Endometrial microvascular endothelial cells (primary cell): ENCODE measurements at regions not wholly inside any gene's neighbourhood (a gene's known extent, or its start where the extent isn't known, plus 50 kb on each side); places are given as distances from the start of the nearest gene placed in this dataset.

ENCODE experiments used
- in situ Hi-C: cut with HindIII; loops from 2 replicates; pipeline ENCODE4 v1.10.0; 2017; ENCODE audit warnings: low sequenced_read_pairs, low pct_unique_long_range_greater_than_20kb; ENCODE audit errors: inconsistent ontology term

DNA sequence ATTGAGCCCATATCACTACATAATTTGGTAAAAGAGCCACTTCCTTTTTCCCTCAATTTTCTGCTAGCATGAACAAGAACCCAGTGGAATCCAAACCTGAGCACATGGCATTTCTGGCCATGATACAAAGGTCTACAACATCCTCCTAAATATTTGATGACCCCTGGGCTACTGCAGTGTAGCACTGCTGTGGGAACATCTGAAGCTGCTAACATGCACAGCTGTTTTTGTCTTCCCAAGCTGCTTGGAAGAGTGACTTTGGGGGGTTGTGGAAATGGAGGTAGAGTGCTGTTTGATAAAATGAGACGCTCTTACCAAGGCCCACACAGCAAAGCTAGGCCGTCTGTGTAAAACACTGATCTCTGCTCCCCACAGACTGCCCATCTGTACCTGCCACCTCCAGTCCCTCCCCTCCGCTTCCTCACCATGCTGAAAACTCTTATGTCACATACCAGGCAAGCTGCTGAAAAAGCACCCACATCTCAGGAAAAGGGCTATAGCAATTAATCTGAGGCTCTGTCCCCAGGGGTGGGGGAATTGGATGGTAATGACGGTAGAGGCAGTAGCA lies 197.2 kb upstream of the HNRNPA3 start:
- in situ Hi-C loops: no loop called here

DNA sequence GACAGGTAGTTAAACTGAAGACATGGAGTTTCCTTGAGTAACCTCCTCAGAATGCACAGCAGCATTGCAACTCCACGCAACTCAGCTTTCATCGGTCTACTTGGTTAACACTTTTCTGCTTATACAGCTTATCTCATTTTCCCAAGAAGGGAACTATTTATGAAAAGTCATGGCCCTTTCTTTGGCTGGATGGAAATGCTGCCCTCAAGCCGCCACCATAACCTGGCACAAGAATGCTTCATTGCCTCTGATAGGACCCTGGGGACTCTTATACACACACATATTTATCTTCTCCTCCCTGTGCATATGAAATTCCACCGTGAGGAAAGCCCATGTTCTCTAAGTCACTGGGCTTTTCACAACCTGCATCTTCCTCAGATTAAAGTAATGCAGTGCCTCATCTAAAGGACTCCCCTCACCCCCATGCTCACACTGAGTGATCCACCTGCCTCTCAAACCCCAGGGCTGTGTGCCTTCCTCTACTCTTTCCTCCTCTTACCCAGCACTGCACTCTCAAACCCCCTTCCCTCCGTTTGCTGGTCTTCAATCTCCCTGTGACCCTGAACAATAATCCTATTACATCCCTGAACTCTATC lies 192.0 kb upstream of the HNRNPA3 start:
- in situ Hi-C loops: no loop called here

DNA sequence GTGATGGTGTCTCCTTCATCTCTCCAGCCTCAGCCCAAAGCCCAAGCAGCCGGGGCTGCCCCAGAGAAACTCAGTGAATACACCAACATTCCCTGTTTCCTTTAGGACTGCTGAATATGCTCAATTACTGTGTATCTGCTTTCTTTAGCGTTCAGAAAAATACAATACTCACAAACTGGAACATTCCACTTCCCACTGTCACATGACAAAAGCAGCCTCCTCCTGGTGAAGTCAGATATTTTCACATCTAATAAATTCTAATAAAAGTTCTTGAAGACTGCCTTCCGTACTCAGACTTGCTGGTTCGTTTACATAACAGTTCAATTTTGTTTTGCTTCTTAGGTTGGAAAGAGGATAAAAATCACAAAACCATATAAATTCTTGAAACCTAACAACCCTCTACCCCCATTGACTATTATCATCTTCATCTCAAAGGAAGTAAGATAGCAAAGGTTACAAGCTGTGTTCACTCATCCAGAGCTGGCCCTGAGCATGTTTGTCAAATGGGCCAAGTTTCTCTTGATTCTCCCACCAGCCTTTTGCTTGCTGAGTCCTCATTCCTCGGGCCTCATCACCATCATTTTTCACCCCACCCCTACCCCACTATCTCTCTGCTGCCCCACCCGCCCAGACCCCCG lies 190.8 kb upstream of the HNRNPA3 start:
- in situ Hi-C loops: no loop called here

DNA sequence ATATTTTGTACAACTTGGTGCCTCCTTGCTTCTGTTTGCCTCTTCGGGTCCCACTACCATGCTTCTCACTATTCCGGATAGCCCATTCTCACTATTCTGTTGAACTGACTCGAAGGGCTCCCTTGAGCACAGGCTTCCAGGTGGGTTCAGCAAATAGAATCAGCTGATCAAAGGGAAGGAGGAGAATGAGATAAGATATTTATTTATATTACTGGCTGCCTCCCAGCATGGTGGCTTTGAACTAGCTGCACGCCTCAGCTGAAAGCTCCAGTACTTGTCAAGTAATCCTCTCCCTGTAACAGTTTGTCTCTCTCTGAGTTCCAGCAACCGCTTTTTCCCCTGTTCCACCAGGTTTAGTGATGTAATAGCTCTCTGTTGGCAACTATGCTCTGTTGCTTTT lies 187.8 kb upstream of the HNRNPA3 start:
- in situ Hi-C loops: no loop called here

DNA sequence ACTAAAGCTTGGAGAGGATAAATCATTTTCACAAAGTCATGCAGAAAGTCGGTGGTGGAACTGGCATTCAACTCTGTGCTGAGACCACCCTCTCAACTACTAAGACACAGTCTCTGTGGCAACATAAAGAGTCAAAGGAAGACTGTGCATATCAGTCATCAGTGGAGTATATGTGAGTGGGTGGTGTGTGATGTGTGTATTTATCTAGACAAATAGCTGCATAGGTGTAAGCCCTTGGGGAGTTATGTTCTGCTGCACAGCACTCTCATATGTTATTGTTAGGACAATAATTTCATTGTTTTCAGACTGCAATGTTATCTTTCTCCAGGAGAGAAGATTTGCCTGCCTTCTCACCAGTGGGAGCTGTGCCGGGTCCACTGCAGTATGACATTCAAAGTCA lies 186.3 kb upstream of the HNRNPA3 start:
- in situ Hi-C loops: no loop called here

DNA sequence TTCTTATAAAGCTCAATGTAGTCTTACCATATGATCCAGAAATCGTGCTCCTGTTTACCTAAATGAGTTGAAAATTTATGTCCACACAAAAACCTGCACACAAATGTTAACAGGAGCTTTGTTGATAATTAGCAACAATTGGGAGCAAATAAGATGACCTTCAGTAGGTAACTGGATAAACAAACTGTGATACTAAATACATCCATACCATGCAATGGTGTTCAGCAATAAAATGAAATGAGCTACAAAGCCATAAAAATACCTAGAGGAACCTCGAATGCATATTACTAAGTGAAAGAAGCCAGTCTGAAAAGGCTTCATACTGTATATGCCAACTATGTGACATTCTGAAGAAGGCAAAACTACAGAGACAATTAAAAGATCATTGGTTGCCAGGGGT lies 185.6 kb upstream of the HNRNPA3 start:
- in situ Hi-C loops: no loop called here

DNA sequence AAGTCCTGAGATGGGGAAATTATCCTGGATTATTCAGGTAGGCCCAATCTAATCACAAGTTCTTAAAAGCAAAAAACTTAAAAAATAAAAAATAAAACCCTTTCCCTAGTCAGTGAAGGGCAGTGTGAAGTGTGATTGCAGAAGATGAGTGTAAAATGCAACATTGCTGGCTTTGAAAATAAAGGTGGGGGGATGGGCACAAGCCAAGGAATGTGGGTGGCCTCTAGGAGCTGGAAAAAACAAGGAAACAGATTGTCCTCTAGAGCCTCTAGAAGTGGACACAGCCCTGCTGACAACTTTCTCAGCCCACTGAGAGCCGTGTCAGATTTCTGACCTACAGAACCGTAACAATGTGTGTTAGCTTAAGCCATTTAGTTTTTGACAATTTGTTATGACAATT lies 184.3 kb upstream of the HNRNPA3 start:
- in situ Hi-C loops: no loop called here

DNA sequence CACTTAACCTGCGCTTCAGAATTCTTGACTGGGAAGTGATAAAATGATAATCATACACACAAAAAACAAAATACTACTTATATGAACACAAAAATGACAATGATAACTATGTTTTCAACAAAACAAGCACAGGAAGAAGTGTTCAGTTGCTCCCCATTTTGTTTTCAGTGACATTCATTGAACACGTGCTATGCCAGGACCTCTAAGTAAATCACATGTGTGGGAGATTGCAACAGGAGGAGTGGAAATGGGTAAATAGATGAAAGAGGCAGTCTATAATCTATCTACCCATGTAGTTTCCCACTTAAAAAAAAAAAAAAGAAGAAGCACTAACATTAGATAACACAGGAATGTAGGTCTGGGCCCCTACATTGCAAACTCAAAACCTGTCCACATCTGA lies 183.5 kb upstream of the HNRNPA3 start:
- in situ Hi-C loops: no loop called here

DNA sequence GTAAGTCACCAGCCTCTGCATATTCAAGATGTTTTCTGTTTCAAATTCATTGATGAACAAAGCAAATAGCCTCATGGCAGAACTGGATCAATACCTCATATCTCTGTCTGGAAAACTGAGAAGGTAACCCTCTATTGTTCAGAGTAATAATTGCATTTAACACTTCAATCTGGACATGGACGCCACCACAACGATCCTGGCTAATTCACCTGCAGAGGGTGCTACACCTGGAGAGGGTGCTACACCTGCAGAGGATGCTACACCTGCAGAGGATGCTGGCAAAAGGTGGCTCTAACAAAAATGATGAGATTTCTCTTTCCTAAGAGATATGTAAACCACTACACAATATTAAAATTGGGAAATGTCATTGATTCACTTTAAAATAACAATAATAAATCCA lies 183.1 kb upstream of the HNRNPA3 start:
- in situ Hi-C loops: no loop called here

DNA sequence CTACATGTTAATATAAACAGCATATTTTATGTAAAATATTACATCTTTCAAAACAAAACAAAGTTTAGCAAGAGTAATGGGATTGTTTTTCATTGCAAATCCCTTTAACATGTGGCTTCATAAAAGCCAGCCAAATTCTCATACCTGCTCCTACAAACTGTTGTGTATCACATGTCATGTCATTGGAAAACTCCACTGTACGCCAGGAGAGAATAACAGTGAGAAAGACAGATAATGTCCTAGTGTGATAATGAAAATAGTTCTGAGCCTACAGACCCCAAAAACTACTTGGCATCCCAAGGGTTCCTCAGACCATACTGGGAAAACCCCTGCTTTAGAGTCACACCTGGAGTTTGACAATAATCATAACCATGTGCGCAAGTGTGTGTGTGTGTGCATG lies 182.7 kb upstream of the HNRNPA3 start:
- in situ Hi-C loops: no loop called here

DNA sequence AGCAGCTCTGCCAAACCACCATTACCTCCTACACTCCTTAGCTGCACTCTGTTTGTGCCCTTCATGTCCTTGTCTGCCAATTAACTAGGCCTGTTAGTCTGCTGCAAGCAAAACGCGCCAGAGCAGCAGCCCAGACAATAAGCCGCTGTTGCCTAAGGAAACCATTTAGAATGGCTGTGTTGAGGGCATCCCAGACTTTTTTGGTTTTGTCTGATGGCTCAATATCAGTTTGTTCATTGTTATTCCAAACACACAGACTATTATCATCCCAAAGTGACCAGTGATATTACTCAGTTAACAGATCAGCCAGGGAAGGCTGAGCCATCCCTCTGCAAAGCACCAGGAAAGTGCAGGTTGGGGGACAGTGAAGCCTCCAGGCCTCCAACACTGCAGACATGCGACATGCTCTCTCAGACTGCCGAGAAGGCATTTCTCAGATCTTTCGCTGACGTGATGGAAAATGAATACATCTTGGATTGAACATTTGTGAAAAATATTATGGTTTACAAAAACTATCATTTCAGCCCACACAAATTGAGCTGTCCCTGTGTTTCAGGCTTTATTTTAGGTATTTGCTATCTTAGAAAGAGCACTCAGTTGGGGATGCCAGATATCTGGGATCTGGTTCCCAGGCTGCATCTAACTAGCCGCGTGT lies 182.0 kb upstream of the HNRNPA3 start:
- in situ Hi-C loops: no loop called here

DNA sequence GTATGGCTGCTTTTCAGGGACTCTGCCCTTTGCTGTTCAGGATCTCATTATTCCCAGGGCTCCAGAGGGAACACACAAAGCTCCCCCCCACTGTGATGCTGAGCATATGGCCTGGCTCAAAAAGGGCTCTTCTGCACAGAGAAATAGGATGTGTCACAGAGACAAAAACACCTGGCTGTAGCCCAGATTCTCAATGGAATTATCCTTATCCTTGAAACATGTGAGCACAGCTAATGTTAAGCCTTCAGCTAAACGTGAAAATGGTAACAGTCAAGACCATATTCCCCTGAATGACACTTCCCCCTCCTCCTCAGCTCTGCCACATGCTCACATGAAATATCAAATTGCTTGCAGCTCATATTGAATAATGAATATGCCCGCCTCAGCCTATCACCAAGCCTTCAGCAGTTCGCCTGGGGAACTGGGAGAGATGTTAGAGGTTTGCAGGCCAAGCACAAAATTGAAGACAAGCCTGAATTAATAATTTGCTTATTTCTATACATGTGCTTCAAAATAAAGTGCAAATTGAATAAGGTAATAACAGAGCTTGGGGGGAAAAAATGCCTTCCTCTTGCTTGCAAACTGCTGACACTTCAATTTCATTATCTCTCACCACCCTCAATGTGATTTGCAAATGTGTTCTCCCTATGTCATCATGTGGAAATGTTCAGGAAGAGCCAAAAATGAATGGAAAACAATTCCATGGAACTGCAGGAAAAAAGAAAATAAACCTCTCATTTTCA lies 181.0 kb upstream of the HNRNPA3 start:
- in situ Hi-C loops: no loop called here

DNA sequence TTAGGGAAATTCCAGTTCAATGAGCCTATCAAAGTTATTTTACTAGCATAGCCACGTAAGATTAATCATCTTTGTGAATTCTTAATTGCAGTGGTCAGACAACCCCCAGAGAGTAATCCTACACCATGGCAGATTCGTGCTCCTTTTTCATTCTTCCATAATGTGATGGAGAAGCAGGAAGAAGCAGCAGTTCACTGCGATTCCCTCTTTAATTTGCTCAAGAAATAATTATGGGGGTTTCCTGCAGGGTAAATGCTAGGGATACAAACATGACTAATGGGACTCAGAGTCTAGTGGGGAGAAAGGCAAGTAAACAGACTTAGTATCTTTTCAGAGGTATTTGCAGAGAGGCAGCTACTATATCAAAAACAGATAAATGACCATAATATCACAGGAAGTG lies 175.8 kb upstream of the HNRNPA3 start:
- in situ Hi-C loops: no loop called here

DNA sequence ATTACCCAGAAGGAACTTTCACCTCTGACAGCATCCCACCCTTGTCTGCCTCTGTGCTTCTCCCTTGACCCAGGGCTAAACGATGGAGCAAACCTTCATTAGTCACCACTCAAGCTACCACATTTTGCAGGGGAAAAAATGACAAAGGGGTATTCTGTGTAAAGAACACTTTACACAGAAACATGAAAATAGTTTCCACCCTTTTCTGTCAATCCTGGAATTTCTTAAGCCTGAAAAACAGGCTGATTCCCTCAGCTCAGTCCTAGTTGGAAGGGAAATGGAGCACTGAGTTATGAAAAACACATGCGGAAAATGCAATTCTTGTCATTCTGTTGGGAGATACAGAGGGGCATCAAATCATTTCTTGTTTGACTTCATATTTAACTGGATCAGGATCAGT lies 175.0 kb upstream of the HNRNPA3 start:
- in situ Hi-C loops: no loop called here

DNA sequence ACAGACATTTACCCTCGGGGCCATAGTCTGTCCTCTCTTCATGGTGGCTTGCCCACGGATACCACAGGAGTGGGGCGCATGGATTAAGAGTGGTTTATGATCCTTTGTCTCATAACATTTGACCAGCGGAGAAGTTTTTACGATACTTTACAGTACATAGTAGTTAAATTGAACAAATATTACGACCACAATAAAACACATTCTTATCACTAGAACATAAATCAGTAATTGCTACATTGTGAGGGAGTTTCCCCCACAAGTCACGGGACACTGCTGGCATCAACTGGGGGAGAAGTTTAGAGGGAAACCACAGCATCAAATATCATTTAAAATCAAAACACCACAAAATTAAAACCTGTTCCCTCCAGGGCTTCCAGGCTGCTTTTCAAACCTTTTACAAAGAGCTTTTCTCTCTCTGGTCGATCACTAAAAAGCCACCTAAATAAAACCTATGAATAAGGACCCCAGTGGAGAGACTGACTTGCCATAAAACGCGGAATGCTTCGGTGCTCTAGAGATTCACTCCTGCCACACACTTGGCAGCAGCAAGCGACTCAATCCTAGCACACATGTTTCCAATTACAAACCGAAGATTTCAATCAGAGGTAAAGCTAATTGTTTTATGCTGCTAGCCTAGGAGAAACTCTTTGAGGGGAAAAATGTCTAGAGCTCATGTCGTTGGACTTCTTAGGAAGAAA lies 173.7 kb upstream of the HNRNPA3 start:
- in situ Hi-C loops: no loop called here

DNA sequence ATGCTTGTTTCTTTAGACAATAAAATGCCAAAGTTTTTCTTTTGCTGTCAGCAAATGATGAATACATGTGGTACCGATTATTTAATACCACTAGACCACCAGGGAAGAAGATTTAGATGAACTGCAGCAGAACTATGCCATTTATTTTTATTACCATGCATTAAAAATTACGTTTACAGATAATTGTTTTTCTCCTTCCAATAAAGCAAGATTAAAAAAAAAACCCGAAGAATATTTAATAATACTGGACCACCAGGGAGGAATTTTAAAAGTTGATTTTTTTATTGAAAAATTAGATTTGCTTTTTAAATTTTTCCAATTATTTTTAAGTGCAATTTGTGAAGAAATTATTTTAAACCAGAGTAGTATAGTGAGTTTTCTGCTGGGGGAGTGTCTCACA lies 170.3 kb upstream of the HNRNPA3 start:
- in situ Hi-C loops: no loop called here

DNA sequence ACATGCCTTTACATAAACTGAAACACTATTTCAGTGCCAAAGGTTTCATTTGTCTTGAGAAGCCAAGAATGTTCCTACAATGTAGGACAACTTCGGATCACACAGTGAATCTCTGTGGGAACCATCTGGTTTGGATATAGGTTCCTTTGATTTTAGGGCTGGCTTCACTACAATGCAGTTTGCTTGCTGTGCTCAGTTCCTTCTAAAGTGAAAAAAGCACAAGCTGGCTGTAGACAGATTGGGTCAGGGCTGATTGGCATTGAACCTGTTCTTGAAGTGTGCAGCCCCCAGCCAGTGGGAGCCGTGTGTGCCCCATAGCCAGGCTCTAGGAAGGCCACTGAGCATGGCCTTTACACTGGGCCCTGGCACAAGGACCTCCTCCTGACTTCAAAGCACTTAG lies 167.9 kb upstream of the HNRNPA3 start:
- in situ Hi-C loops: no loop called here

DNA sequence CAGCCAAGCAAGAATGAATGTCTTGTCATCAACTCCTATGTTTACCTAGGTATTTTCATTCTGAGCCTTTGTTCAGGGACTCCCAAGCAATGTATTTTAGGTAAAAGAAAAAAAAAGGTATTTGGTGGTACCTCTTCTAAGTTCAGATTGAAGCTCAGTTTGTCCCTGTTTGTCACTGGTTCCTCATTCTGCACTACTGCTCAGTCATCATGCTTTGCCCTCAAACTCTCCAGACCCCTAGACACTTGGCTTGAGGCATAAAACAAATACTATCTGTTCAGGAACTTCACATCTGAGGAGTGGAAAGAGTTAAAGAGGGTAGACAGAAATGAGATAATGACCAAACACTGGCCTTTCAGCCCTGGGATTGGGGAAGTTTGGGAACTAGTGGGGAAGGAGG lies 163.6 kb upstream of the HNRNPA3 start:
- in situ Hi-C loops: no loop called here

DNA sequence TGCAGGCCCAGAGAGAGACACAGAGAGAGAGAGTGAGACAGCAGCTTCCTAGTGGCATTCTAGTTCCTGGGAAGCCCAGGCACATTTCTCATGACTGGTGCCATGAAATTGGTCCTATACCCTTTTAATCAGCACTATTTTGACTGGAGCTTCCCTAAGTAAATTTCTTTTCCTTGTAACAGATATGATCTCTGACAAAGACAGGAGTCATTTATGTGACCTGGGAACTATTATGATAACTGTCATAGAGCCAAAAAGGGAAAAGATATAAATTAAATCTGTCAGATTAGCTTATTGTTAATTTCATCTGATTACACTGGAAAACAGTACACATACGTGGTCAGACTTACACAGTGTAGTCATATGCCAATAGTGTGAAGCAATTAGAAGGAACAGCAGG lies 161.3 kb upstream of the HNRNPA3 start:
- in situ Hi-C loops: no loop called here
